ENCODE measurements at regions not wholly inside any gene's neighbourhood (a gene's known extent, or its start where the extent isn't known, plus 50 kb on each side); places are given as distances from the start of the nearest gene placed in this dataset.
"Not testable (repeated sequence)": the region's sequence is repeated elsewhere in the genome, so short reads cannot be mapped to it uniquely, and the experiment has no call there.

- no peak for TF ChIP-seq CTCF (IDR thresholded peaks at IDR 0.05; ENCODE audit: control extremely low read depth, extremely low read depth, low read depth, missing control alignments)
- CTCF ChIA-PET: interaction anchor here (1.1 kb wide), 1 partner anchor 9 kb away, joined by 3 read pairs; no protein-coding TSS in a partner anchor
- no peak for DNase-seq (ENCODE audit: extremely low spot score)
- POLR2A ChIA-PET: no interaction called here
Observed at GRCh38 chr13:33671560-33671959, 146.4 kb upstream of the RFC3 start.

GRCh38 chr13:33672022-33672421 lies 145.9 kb upstream of the RFC3 start:
- CTCF ChIA-PET: interaction anchor here (1.1 kb wide), 1 partner anchor 9 kb away, joined by 3 read pairs; no protein-coding TSS in a partner anchor
- POLR2A ChIA-PET; DNase-seq (ENCODE audit: extremely low spot score): not testable (repeated sequence)

- TF ChIP-seq CTCF (IDR thresholded peaks at IDR 0.05; ENCODE audit: control extremely low read depth, extremely low read depth, low read depth, missing control alignments): no peak
- POLR2A ChIA-PET: no interaction called here
- no peak for DNase-seq (ENCODE audit: extremely low spot score)
- CTCF ChIA-PET: interaction anchor here (0.8 to 3.3 kb wide), 4 partner anchors 25 to 47 kb away, joined by 3 to 21 read pairs (median 4); no protein-coding TSS in a partner anchor
Observed at GRCh38 chr13:33676045-33676989, 141.6 kb upstream of the RFC3 start.

- POLR2A ChIA-PET: no interaction called here
- DNase-seq (ENCODE audit: extremely low spot score): no peak
- CTCF ChIA-PET: interaction anchor here (0.8 to 4.0 kb wide), 3 partner anchors 37 to 134 kb away, joined by 3 to 21 read pairs (median 18); no protein-coding TSS in a partner anchor
- no peak for TF ChIP-seq CTCF (IDR thresholded peaks at IDR 0.05; ENCODE audit: control extremely low read depth, extremely low read depth, low read depth, missing control alignments)
Observed at GRCh38 chr13:33677215-33677614, 140.7 kb upstream of the RFC3 start.

- CTCF ChIA-PET: interaction anchor here (1.0 to 4.0 kb wide), 7 partner anchors 12 to 1139 kb away, joined by 3 to 21 read pairs (median 4); partner anchors contain the start of gene N4BP2L2
- TF ChIP-seq CTCF (IDR thresholded peaks at IDR 0.05; ENCODE audit: control extremely low read depth, extremely low read depth, low read depth, missing control alignments): no peak
- DNase-seq (ENCODE audit: extremely low spot score): no peak
- POLR2A ChIA-PET: no interaction called here
Observed at GRCh38 chr13:33678084-33678483, 139.9 kb upstream of the RFC3 start.

- ChIA-PET CTCF (interaction anchor here (0.7 to 4.0 kb wide), 12 partner anchors 9 to 1140 kb away, joined by 3 to 21 read pairs (median 5); partner anchors contain the start of genes N4BP2L2 and PDS5B), POLR2A (interaction anchor here (0.6 to 1.0 kb wide), 2 partner anchors 49 to 136 kb away, joined by 3 read pairs; no protein-coding TSS in a partner anchor)
- TF ChIP-seq CTCF (IDR thresholded peaks at IDR 0.05; ENCODE audit: control extremely low read depth, extremely low read depth, low read depth, missing control alignments): no peak
- DNase-seq (ENCODE audit: extremely low spot score): peak; percentile 88
Observed at GRCh38 chr13:33678906-33679657, 138.9 kb upstream of the RFC3 start.
